GM12873 (cell line): ENCODE measurements at regions not wholly inside any gene's neighbourhood (a gene's known extent, or its start where the extent isn't known, plus 50 kb on each side); places are given as distances from the start of the nearest gene placed in this dataset.

Source experiments
- TF ChIP-seq, protein P1 (sequence below): IDR thresholded peaks from 2 replicates; pipeline ENCODE4 v1.5.1; 2012; ENCODE audit warnings: low read depth, mild to moderate bottlenecking, moderate library complexity, low read length, control low read depth; ENCODE audit not compliant: insufficient read depth; ENCODE audit errors: missing control alignments

DNA sequence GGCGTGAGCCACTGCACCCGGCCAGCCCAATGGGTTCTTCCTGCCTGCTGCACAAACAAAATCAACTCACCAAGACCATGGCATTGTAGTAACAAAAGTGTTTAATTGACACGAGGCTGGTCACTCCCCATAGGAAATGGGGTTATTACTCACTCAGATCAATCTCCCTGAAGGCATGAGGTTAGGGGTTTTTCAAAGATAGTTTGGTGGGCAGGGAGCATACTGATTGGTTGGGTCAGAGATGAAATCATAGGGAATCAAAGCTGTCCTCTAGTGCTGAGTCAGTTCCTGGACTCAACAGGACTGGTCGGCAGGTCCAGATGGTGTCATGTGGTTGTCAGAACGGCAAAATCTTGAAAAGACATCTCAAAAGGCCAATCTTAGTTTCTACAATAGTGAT lies 122.1 kb downstream of the TMEM17 start:
- TF ChIP-seq, protein P1, sequence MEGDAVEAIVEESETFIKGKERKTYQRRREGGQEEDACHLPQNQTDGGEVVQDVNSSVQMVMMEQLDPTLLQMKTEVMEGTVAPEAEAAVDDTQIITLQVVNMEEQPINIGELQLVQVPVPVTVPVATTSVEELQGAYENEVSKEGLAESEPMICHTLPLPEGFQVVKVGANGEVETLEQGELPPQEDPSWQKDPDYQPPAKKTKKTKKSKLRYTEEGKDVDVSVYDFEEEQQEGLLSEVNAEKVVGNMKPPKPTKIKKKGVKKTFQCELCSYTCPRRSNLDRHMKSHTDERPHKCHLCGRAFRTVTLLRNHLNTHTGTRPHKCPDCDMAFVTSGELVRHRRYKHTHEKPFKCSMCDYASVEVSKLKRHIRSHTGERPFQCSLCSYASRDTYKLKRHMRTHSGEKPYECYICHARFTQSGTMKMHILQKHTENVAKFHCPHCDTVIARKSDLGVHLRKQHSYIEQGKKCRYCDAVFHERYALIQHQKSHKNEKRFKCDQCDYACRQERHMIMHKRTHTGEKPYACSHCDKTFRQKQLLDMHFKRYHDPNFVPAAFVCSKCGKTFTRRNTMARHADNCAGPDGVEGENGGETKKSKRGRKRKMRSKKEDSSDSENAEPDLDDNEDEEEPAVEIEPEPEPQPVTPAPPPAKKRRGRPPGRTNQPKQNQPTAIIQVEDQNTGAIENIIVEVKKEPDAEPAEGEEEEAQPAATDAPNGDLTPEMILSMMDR, result no peak

DNA sequence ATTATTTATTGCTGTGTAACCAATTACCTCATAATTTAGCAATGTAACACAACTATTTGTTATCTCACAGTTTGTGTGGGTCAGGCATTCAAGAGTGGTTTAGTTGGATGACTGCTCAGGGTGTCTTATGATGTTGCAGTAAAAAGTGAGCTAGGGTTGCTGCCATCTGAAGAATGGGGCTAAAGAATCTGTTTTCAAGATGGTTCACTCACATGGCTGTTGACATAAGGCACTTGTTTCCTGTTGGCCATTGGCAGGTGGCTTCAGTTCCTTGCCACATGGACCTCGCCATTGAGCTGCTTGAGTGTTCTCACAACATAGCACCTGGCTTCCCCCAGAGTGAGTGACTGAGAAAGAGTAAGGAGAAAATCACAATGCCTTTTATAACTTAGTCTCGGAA lies 123.2 kb downstream of the TMEM17 start:
- TF ChIP-seq, protein P1, result no peak

DNA sequence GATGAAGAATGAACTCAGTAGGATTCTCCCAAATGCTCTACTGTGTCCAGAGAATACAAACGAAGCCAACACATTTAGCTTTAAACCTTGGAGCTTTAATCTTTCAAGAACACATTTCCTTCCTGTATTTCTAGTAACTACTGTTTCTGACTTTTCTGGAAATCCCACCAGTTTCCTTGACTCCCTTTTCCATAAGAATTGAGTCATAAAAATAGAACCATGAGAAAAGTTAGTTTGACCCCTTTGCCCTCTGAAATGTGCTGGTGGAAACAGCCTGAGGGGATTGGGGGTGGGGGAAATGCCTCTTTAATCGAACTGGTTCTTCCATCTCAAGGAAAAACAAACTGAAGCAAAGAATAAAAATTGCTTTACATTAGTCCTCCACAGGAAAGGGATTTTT lies 123.9 kb downstream of the TMEM17 start:
- TF ChIP-seq, protein P1, result no peak

DNA sequence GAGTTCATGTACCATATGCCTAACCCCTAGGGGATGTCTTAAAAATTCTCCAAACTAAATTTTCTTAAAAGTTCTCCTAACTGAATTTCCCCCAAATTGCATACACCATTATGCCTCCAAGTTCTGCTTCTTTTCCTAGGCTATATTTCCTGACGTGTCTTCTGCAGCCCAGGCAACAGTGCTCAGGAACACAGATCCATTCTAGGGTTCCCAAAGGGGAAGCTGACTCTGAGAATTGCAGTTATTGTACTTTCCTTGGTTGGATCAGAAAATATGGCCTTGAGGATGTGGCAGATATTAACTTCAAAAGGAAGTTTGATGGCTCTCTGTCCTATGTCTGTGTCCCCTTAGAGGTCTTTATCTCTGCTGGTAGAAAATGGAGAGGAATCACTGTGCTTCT lies 124.3 kb downstream of the TMEM17 start:
- TF ChIP-seq, protein P1, result no peak

DNA sequence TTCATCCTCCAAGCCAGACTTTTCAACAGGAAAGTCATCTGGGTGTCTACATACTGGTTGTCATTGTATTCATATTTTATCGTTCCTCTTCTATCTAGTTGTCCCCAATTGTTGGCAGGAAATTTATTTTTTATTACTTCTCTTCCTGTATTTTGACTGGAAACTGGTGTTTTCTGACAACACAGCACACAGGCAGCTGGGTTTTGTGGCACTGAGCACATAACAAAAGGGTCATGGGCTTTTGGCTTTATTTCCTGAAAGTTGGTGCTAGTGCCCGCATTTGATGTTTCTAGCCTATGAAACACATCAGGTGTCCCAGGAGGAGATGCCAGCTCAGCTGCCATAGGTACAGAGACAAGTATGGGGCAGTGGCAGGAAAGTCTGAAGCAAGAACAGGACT lies 126.4 kb downstream of the TMEM17 start:
- TF ChIP-seq, protein P1, result no peak

DNA sequence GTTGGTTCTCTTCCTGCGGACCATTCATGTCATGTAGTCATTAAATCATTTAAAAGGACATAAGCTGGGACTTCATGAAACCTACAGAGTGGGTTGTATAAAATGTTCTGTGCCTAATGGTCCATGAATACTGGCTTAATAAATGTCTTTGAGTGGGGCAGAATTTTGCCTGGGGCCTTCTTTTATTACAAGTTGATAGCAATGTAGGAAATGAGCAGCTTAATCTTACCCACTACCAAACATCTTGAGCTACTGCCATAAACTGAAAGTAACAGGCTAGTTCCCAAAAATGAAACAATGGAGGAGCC lies 130.9 kb downstream of the TMEM17 start:
- TF ChIP-seq, protein P1, result no peak

DNA sequence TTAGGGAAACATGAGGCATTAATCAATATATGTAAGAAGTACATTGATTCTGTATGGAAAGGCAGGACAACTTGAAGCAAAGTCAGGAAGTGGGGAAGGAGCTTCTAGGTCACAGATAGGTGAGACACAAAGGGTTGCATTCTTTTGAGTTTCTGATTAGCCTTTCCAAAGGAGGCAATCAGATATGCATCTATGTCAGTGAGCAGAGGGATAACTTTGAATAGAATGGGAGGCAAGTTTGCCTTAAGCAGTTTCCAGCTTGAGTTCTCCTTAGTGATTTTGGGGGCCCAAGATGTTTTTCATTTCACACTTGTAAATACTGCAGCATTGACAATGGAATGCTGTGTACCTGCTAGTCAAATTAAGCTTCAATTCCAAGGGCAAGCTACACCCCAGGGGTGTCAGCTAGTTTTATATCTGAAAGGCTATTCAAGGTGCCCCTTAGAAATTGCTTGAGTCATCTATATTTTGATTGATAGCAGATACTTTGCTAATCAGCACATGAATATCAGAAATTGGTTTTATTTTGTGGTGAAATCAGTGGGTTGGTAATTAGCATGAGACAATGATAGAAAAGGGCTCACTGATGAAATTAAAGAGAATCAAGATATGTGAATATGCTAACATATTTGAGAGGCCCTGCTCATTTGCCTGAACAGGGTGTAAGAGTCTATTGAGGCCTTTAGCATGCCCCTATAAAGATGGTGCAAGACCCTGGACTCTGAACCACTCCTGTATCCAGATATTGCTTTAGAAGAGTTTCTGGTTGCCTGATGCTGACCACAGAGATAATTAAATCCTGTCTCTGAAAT lies 131.5 kb downstream of the TMEM17 start:
- TF ChIP-seq, protein P1, result no peak
